SK-N-SH treated with all-trans-retinoic acid at 6 μM for 48 hours (cell line): ENCODE measurements at regions not wholly inside any gene's neighbourhood (a gene's known extent, or its start where the extent isn't known, plus 50 kb on each side); places are given as distances from the start of the nearest gene placed in this dataset.

ENCODE experiments used
- ARNTL ChIP-seq: fragments of 450-650 bp; formaldehyde crosslinking; IDR thresholded peaks from 2 replicates; pipeline ENCODE4 v1.5.0; 2020; ENCODE audit warnings: low read depth, mild to moderate bottlenecking, moderate library complexity, borderline replicate concordance
- ESRRG ChIP-seq: fragments of 250-450 bp; sonication (Bioruptor Pico); IDR thresholded peaks from 2 replicates; pipeline ENCODE4 v1.6.1; 2021; ENCODE audit warnings: mild to moderate bottlenecking
- ISL1 ChIP-seq: fragments of 250-450 bp; sonication (Bioruptor Pico); IDR thresholded peaks from 2 replicates; pipeline ENCODE4 v2.1.2; 2022; ENCODE audit warnings: mild to moderate bottlenecking, moderate library complexity
- OSR1 ChIP-seq: fragments of 250-450 bp; sonication (Bioruptor Pico); IDR thresholded peaks from 2 replicates; pipeline ENCODE4 v1.8.0; 2022; ENCODE audit warnings: moderate library complexity, mild to moderate bottlenecking, inconsistent platforms
- RARB ChIP-seq: fragments of 250-450 bp; sonication (Bioruptor Pico); IDR thresholded peaks from 2 replicates; pipeline ENCODE4 v1.8.0; 2021; ENCODE audit warnings: mild to moderate bottlenecking, moderate library complexity
- TCF4 ChIP-seq: fragments of 250-450 bp; sonication (Bioruptor Pico); IDR thresholded peaks from 2 replicates; pipeline ENCODE4 v1.8.0; 2021; ENCODE audit warnings: mild to moderate bottlenecking, moderate library complexity, borderline replicate concordance
- TOX ChIP-seq: fragments of 250-450 bp; sonication (Bioruptor Pico); IDR thresholded peaks from 2 replicates; pipeline ENCODE4 v1.8.0; 2021; ENCODE audit warnings: mild to moderate bottlenecking, moderate library complexity, borderline replicate concordance
- ZFP30 ChIP-seq: fragments of 450-650 bp; formaldehyde crosslinking; IDR thresholded peaks from 2 replicates; pipeline ENCODE4 v1.5.0; 2022; ENCODE audit warnings: mild to moderate bottlenecking, moderate library complexity
- TF ChIP-seq, protein P1 (sequence below): fragments of 250-450 bp; sonication (Bioruptor Pico); IDR thresholded peaks from 2 replicates; pipeline ENCODE4 v1.8.0; 2020; ENCODE audit warnings: mild to moderate bottlenecking, moderate library complexity, borderline replicate concordance
- TF ChIP-seq, protein P2 (sequence below): fragments of 250-450 bp; sonication (Bioruptor Pico); IDR thresholded peaks from 2 replicates; pipeline ENCODE4 v1.5.1; 2020; ENCODE audit warnings: low read depth, mild to moderate bottlenecking, moderate library complexity
- TF ChIP-seq, protein P3 (sequence below): fragments of 250-450 bp; sonication (Bioruptor Pico); IDR thresholded peaks from 2 replicates; pipeline ENCODE4 v1.5.1; 2021; ENCODE audit warnings: mild to moderate bottlenecking, moderate library complexity

DNA sequence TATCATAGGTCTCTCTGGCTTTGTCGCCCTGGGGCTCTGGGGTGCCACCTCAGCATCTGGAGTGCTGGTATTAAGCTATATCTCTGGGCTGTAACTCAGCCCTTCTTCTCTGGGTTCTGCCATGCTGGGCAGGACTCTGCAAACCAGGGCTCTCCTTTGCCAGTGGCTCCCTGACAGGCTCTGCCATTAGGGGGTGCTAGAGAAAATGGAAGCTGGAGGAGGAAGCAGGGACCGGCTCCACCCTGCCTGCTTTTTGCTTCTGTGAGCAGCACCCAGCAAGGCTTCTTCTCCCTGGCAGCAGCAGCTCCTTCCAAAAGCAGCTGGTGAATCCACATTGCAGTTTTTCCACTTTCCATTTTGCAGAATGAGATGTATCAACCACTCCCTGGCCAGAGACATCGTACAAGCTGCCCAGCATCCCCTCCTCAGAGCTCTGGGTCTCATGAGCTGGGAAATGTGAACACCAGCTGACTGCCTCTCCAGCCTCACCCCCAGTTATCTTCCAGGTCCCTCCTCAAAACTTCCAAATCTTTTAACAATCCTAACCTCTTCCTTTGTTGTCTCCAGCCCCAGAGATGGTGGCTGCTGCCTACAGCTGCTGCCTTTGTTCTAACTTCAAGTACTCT is 165.0 kb downstream of the ABHD5 start:
- TF ChIP-seq, protein P1, sequence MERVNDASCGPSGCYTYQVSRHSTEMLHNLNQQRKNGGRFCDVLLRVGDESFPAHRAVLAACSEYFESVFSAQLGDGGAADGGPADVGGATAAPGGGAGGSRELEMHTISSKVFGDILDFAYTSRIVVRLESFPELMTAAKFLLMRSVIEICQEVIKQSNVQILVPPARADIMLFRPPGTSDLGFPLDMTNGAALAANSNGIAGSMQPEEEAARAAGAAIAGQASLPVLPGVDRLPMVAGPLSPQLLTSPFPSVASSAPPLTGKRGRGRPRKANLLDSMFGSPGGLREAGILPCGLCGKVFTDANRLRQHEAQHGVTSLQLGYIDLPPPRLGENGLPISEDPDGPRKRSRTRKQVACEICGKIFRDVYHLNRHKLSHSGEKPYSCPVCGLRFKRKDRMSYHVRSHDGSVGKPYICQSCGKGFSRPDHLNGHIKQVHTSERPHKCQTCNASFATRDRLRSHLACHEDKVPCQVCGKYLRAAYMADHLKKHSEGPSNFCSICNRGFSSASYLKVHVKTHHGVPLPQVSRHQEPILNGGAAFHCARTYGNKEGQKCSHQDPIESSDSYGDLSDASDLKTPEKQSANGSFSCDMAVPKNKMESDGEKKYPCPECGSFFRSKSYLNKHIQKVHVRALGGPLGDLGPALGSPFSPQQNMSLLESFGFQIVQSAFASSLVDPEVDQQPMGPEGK (CRISPR knock-in tag), result no peak
- TF ChIP-seq ARNTL (CRISPR knock-in tag) (no peak), RARB (CRISPR knock-in tag) (no peak), ESRRG (no peak), ISL1 (no peak), TCF4 (CRISPR knock-in tag) (no peak), OSR1 (no peak), ZFP30 (no peak), TOX (CRISPR knock-in tag) (no peak)
- TF ChIP-seq, protein P2, sequence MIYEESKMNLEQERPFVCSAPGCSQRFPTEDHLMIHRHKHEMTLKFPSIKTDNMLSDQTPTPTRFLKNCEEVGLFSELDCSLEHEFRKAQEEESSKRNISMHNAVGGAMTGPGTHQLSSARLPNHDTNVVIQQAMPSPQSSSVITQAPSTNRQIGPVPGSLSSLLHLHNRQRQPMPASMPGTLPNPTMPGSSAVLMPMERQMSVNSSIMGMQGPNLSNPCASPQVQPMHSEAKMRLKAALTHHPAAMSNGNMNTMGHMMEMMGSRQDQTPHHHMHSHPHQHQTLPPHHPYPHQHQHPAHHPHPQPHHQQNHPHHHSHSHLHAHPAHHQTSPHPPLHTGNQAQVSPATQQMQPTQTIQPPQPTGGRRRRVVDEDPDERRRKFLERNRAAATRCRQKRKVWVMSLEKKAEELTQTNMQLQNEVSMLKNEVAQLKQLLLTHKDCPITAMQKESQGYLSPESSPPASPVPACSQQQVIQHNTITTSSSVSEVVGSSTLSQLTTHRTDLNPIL (CRISPR knock-in tag), result no peak
- TF ChIP-seq, protein P3, sequence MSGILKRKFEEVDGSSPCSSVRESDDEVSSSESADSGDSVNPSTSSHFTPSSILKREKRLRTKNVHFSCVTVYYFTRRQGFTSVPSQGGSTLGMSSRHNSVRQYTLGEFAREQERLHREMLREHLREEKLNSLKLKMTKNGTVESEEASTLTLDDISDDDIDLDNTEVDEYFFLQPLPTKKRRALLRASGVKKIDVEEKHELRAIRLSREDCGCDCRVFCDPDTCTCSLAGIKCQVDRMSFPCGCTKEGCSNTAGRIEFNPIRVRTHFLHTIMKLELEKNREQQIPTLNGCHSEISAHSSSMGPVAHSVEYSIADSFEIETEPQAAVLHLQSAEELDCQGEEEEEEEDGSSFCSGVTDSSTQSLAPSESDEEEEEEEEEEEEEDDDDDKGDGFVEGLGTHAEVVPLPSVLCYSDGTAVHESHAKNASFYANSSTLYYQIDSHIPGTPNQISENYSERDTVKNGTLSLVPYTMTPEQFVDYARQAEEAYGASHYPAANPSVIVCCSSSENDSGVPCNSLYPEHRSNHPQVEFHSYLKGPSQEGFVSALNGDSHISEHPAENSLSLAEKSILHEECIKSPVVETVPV, result no peak
